GM12878 (cell line): ENCODE measurements at regions not wholly inside any gene's neighbourhood (a gene's known extent, or its start where the extent isn't known, plus 50 kb on each side); places are given as distances from the start of the nearest gene placed in this dataset.

Experiments
- ATAC-seq: fragments of 200-7000 bp; cut with Tn5 transposase; 3 replicates; pipeline ENCODE4 v1.9.1; 2020; ENCODE audit warnings: mild to moderate bottlenecking, moderate library complexity
- BruUV-seq: library from RNA; stranded (reverse); fragments of 400-500 nt; replicated peaks from 2 replicates; lab custom pipeline; 2021; lab: Mats Ljungman, UMichigan
- CTCF ChIA-PET: fragments of 300-600 bp; sonication (Branson Sonifier 250); formaldehyde crosslinking; extraction: SDS; loops from one replicate; lab custom pipeline; 2021; ENCODE audit warnings: inconsistent platforms; lab: Yijun Ruan, JAX
- POLR2A ChIA-PET: fragments of 350-600 bp; formaldehyde crosslinking; extraction: SDS; loops from one replicate; lab custom pipeline; 2021; ENCODE audit warnings: inconsistent platforms; lab: Charles Lee
- RAD21 ChIA-PET: fragments of 300-600 bp; sonication (Branson Sonifier 250); formaldehyde crosslinking; loops from one replicate; lab custom pipeline; 2023; ENCODE audit warnings: antibody characterized with exemption; ENCODE audit not compliant: unreplicated experiment; lab: Charles Lee
- SMC1A ChIA-PET: fragments of 300-600 bp; sonication (Branson Sonifier 250); formaldehyde crosslinking; loops from one replicate; lab custom pipeline; 2023; ENCODE audit not compliant: unreplicated experiment, uncharacterized antibody; lab: Charles Lee
- DNase-seq: peaks from one replicate; pipeline ENCODE4 v3.0.0-alpha.2; 2011; ENCODE audit warnings: low read depth, low spot score
- FAIRE-seq: peaks from 3 replicates; lab custom pipeline; 2011; peaks lifted over from hg19 to GRCh38; lab: Jason Lieb, UNC
- H2AFZ ChIP-seq: 2 replicates; pipeline ENCODE4 v1.6.0; 2011; ENCODE audit warnings: low read depth, low read length, control low read depth; ENCODE audit not compliant: control insufficient read depth
- H3K27ac ChIP-seq: 2 replicates; pipeline ENCODE4 v1.5.1; 2011; ENCODE audit warnings: control low read depth; ENCODE audit not compliant: control insufficient read depth, insufficient read depth
- H3K27me3 ChIP-seq, 2 experiments: replicated peaks in 1 of 2; 2 replicates each; pipeline versions ENCODE4 v1.6.0 to v1.6.1; 2011; ENCODE audit warnings: low read length in 1 of 2; ENCODE audit not compliant: control insufficient read depth in 2 of 2, insufficient read depth in 2 of 2
- H3K36me3 ChIP-seq, 2 experiments: 2 replicates each; pipeline ENCODE4 v1.5.1; 2011; ENCODE audit warnings: low read length in 1 of 2; ENCODE audit not compliant: control insufficient read depth in 2 of 2, insufficient read depth in 2 of 2
- H3K4me1 ChIP-seq: 2 replicates; pipeline ENCODE4 v1.6.1; 2011; ENCODE audit warnings: mild to moderate bottlenecking, low read length, moderate library complexity, mixed read lengths; ENCODE audit not compliant: control insufficient read depth, insufficient read depth
- H3K4me2 ChIP-seq: 2 replicates; pipeline ENCODE4 v1.6.0; 2011; ENCODE audit warnings: control low read depth; ENCODE audit not compliant: control insufficient read depth, insufficient read depth
- H3K4me3 ChIP-seq: fragments of 200-600 bp; sonication (generic); 2 replicates; pipeline ENCODE4 v1.5.1; 2016
- H3K79me2 ChIP-seq: 2 replicates; pipeline ENCODE4 v1.6.0; 2011; ENCODE audit warnings: low read length; ENCODE audit not compliant: control insufficient read depth, insufficient read depth
- H3K9ac ChIP-seq: 2 replicates; pipeline ENCODE4 v1.8.0; 2011; ENCODE audit warnings: low read length, control low read depth, mixed read lengths; ENCODE audit not compliant: control insufficient read depth, insufficient read depth
- H3K9me3 ChIP-seq: replicated peaks from 3 replicates; pipeline ENCODE4 v1.5.1; 2011; ENCODE audit warnings: mild to moderate bottlenecking, low read length; ENCODE audit not compliant: control insufficient read depth, insufficient read depth
- H4K20me1 ChIP-seq: 2 replicates; pipeline ENCODE4 v1.6.0; 2011; ENCODE audit not compliant: control insufficient read depth, insufficient read depth
- CBX3 ChIP-seq: fragments of 200-600 bp; sonication (generic); IDR thresholded peaks from 2 replicates; pipeline ENCODE4 v1.6.1; 2016; ENCODE audit warnings: low read depth, borderline replicate concordance
- CEBPB ChIP-seq, 2 experiments: fragments of 150-350 bp in 1 of 2; IDR thresholded peaks; 2 replicates each; pipeline ENCODE4 v1.6.1; 2012 to 2014; ENCODE audit warnings: low read depth in 2 of 2, low read length in 2 of 2, borderline replicate concordance in 1 of 2, inconsistent platforms in 1 of 2
- CHD1 ChIP-seq: IDR thresholded peaks from 2 replicates; pipeline ENCODE4 v1.6.1; 2012; ENCODE audit warnings: low read depth, low read length, improper control_type of control experiment
- E2F4 ChIP-seq: IDR thresholded peaks from 2 replicates; pipeline ENCODE4 v1.6.1; 2012; ENCODE audit warnings: low read depth, low read length, improper control_type of control experiment
- IKZF1 ChIP-seq: fragments of 450-650 bp; conservative IDR thresholded peaks from 2 replicates; pipeline ENCODE4 v1.6.1; 2017; ENCODE audit warnings: antibody characterized with exemption, mild to moderate bottlenecking
- IRF4 ChIP-seq: IDR thresholded peaks from 2 replicates; pipeline ENCODE4 v1.6.1; 2011; ENCODE audit warnings: low read depth, low read length
- LARP7 ChIP-seq: fragments of 450-650 bp; IDR thresholded peaks from 2 replicates; pipeline ENCODE4 v1.6.1; 2017; ENCODE audit warnings: mild to moderate bottlenecking
- NRF1 ChIP-seq: conservative IDR thresholded peaks from 2 replicates; pipeline ENCODE4 v1.6.1; 2011; ENCODE audit warnings: mild to moderate bottlenecking, low read depth, low read length, improper control_type of control experiment
- RAD51 ChIP-seq: fragments of 450-650 bp; IDR thresholded peaks from 2 replicates; pipeline ENCODE4 v1.6.1; 2016; ENCODE audit warnings: moderate library complexity, mild to moderate bottlenecking, inconsistent platforms
- SP1 ChIP-seq: IDR thresholded peaks from one replicate; pipeline ENCODE4 v1.6.1; 2011; ENCODE audit warnings: low read depth, low read length
- STAT1 ChIP-seq: fragments of 450-650 bp; conservative IDR thresholded peaks from 2 replicates; pipeline ENCODE4 v1.6.1; 2014; ENCODE audit warnings: antibody characterized with exemption, mild to moderate bottlenecking
- TCF12 ChIP-seq: IDR thresholded peaks from 2 replicates; pipeline ENCODE4 v1.6.1; 2011; ENCODE audit warnings: low read depth, mild to moderate bottlenecking, low read length
- TCF3 ChIP-seq: IDR thresholded peaks from 2 replicates; pipeline ENCODE4 v1.6.1; 2012; ENCODE audit warnings: low read depth, mild to moderate bottlenecking, low read length, borderline replicate concordance; ENCODE audit not compliant: insufficient read depth
- ZBTB4 ChIP-seq: fragments of 450-650 bp; formaldehyde crosslinking; IDR thresholded peaks from 2 replicates; pipeline ENCODE4 v1.4.0; 2022; ENCODE audit warnings: mild to moderate bottlenecking, moderate library complexity
- ZSCAN29 ChIP-seq: fragments of 450-650 bp; IDR thresholded peaks from 2 replicates; pipeline ENCODE4 v1.6.1; 2017; ENCODE audit warnings: mild to moderate bottlenecking, moderate library complexity
- WGBS: methylation state at CpG from one replicate; pipeline ENCODE4 v1.1.6; 2016; ENCODE audit warnings: low lambda C conversion rate; ENCODE audit not compliant: insufficient replicate concordance, insufficient coverage; ENCODE audit errors: missing lambda C conversion rate; 5-methylcytosine and 5-hydroxymethylcytosine counted together
- in situ Hi-C: fragments of 300-500 bp; cut with MboI; formaldehyde crosslinking; loops from 9 replicates; pipeline ENCODE4 v1.14.3; 2018; ENCODE audit warnings: mixed read lengths
- intact Hi-C: fragments of 100-400 bp; cut with micrococcal nuclease; formaldehyde crosslinking; loops from one replicate; pipeline ENCODE4 v1.14.2; 2022; ENCODE audit not compliant: unreplicated experiment
- TF ChIP-seq, protein P1 (sequence below): fragments of 450-650 bp; IDR thresholded peaks from 2 replicates; pipeline ENCODE4 v1.6.1; 2018; ENCODE audit warnings: borderline replicate concordance, mild to moderate bottlenecking; ENCODE audit not compliant: partially characterized antibody
- TF ChIP-seq, protein P2 (sequence below): fragments of 450-650 bp; IDR thresholded peaks from 2 replicates; pipeline ENCODE4 v1.6.1; 2017; ENCODE audit warnings: antibody characterized with exemption, mild to moderate bottlenecking, moderate library complexity

GRCh38 chr19:32070101-32070500, 275.3 kb upstream of the ZNF507 start:
- FAIRE-seq: no peak
- ChIA-PET CTCF (no interaction called here), SMC1A (no interaction called here)
- TF ChIP-seq SP1: no peak
- TF ChIP-seq ZSCAN29: no peak
- no peak for TF ChIP-seq TCF12
- no peak for TF ChIP-seq CBX3
- TF ChIP-seq IRF4: no peak
- TF ChIP-seq NRF1: no peak
- TF ChIP-seq, protein P1, sequence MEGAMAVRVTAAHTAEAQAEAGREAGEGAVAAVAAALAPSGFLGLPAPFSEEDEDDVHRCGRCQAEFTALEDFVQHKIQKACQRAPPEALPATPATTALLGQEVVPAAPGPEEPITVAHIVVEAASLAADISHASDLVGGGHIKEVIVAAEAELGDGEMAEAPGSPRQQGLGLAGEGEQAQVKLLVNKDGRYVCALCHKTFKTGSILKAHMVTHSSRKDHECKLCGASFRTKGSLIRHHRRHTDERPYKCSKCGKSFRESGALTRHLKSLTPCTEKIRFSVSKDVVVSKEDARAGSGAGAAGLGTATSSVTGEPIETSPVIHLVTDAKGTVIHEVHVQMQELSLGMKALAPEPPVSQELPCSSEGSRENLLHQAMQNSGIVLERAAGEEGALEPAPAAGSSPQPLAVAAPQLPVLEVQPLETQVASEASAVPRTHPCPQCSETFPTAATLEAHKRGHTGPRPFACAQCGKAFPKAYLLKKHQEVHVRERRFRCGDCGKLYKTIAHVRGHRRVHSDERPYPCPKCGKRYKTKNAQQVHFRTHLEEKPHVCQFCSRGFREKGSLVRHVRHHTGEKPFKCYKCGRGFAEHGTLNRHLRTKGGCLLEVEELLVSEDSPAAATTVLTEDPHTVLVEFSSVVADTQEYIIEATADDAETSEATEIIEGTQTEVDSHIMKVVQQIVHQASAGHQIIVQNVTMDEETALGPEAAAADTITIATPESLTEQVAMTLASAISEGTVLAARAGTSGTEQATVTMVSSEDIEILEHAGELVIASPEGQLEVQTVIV: no peak
- TF ChIP-seq LARP7: no peak
- TF ChIP-seq RAD51: no peak
- no peak for TF ChIP-seq STAT1
- TF ChIP-seq, protein P2, sequence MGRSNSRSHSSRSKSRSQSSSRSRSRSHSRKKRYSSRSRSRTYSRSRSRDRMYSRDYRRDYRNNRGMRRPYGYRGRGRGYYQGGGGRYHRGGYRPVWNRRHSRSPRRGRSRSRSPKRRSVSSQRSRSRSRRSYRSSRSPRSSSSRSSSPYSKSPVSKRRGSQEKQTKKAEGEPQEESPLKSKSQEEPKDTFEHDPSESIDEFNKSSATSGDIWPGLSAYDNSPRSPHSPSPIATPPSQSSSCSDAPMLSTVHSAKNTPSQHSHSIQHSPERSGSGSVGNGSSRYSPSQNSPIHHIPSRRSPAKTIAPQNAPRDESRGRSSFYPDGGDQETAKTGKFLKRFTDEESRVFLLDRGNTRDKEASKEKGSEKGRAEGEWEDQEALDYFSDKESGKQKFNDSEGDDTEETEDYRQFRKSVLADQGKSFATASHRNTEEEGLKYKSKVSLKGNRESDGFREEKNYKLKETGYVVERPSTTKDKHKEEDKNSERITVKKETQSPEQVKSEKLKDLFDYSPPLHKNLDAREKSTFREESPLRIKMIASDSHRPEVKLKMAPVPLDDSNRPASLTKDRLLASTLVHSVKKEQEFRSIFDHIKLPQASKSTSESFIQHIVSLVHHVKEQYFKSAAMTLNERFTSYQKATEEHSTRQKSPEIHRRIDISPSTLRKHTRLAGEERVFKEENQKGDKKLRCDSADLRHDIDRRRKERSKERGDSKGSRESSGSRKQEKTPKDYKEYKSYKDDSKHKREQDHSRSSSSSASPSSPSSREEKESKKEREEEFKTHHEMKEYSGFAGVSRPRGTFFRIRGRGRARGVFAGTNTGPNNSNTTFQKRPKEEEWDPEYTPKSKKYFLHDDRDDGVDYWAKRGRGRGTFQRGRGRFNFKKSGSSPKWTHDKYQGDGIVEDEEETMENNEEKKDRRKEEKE: no peak
- TF ChIP-seq ZBTB4 (CRISPR knock-in tag): no peak
- no peak for TF ChIP-seq CHD1
- TF ChIP-seq CEBPB (IDR thresholded peaks at IDR 0.05; ENCODE audit: borderline replicate concordance in 1 of 2, low read depth in 2 of 2, low read length in 2 of 2): no peak
- TF ChIP-seq IKZF1: no peak
- no peak for TF ChIP-seq E2F4
- no peak for TF ChIP-seq TCF3

More at GRCh38 chr19:32070101-32070500, 275.3 kb upstream of the ZNF507 start:
- H2AFZ ChIP-seq: no peak overlapping the region
- no peak overlapping the region for H3K9ac ChIP-seq
- in situ Hi-C loops: no loop called here
- H3K27ac ChIP-seq: no peak overlapping the region
- no peaks in the 10 kb centered on the region for H3K27me3 ChIP-seq
- WGBS: 50% methylated on average over 10 of the region's 13 CpGs
- no peaks in the 10 kb centered on the region; the same call in 2 of the 3 replicates for H3K9me3 ChIP-seq
- H4K20me1 ChIP-seq: no peaks in the 10 kb centered on the region
- RAD21 ChIA-PET: no interaction called here
- H3K36me3 ChIP-seq: no peaks in the 10 kb centered on the region
- H3K4me2 ChIP-seq: no peak overlapping the region
- H3K4me3 ChIP-seq: no peak overlapping the region
- H3K79me2 ChIP-seq: no peaks in the 10 kb centered on the region
- BruUV-seq: no TSS peak
- ATAC-seq: no peak
- intact Hi-C loops: no loop called here
- no peaks in the 10 kb centered on the region for H3K4me1 ChIP-seq
- POLR2A ChIA-PET: no interaction called here
- no peak for DNase-seq
